ENCODE measurements at regions not wholly inside any gene's neighbourhood (a gene's known extent, or its start where the extent isn't known, plus 50 kb on each side); places are given as distances from the start of the nearest gene placed in this dataset.
"Not testable (repeated sequence)": the region's sequence is repeated elsewhere in the genome, so short reads cannot be mapped to it uniquely, and the experiment has no call there.

- Histone ChIP-seq H3K27me3 (ENCODE audit: control insufficient read depth, insufficient read depth, low read length) (no peaks in the 10 kb centered on the region), H3K9me3 (ENCODE audit: control insufficient read depth, low read length) (no peaks in the 10 kb centered on the region)
Observed at GRCh38 chr6:12622566-12622965, 94.0 kb upstream of the PHACTR1 start.

DNA sequence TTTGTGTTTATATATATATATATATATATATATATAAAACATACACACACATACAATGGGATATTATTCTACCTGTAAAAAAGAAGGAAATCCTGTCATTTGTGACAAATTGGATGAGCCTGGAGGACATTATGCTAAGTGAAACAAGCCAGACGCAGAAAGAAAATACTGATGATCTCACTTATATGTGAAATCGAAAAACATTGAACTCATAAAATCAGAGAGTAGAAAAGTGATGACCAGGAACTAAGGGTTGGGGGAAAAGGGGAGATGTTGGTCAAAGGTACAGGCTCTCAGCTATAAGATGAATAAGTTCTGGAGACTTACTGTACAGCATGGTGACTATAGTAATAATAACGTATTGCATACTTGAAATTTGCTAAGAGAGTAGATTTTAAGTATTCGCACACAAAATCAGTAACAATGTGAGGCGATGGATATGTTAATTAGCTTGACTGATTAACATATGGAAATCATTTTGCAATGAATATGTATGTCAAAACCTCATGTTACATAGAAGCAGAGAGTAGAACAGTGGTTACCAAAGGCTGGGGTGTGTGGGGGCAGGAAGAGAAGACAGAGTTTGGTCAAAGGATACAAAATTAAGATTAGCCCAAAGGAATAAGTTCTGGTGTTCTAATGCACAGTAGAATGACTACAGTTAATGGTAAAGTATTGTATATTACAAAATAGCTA, 92.3 kb upstream of the PHACTR1 start:
- no peak overlapping the region for H3K9ac ChIP-seq
- H3K79me2 ChIP-seq = no peaks in the 10 kb centered on the region
- H3K27me3 ChIP-seq (ENCODE audit: control insufficient read depth, insufficient read depth, low read length) = no peaks in the 10 kb centered on the region
- H3K4me2 ChIP-seq (ENCODE audit: low read length) = no peak overlapping the region
- TF ChIP-seq CTCF (IDR thresholded peaks at IDR 0.05) = no peak
- no peaks in the 10 kb centered on the region for H3K4me1 ChIP-seq
- no peak overlapping the region for H2AFZ ChIP-seq
- H3K27ac ChIP-seq = no peak overlapping the region
- H3K4me3 ChIP-seq (ENCODE audit: low read depth, low read length) = no peak overlapping the region
- H3K9me3 ChIP-seq (ENCODE audit: control insufficient read depth, low read length) = no peaks in the 10 kb centered on the region
- H3K36me3 ChIP-seq (ENCODE audit: control insufficient read depth, insufficient read depth, low read length) = no peaks in the 10 kb centered on the region

More at GRCh38 chr6:12622566-12622965, 94.0 kb upstream of the PHACTR1 start:
- Histone ChIP-seq H3K36me3 (ENCODE audit: control insufficient read depth, insufficient read depth, low read length) (no peaks in the 10 kb centered on the region), H3K27ac (no peak overlapping the region), H2AFZ (no peak overlapping the region), H3K79me2 (no peaks in the 10 kb centered on the region), H3K4me3 (ENCODE audit: low read depth, low read length) (no peak overlapping the region), H3K4me2 (ENCODE audit: low read length) (no peak overlapping the region), H3K4me1 (no peaks in the 10 kb centered on the region), H3K9ac (no peak overlapping the region)
- no peak for TF ChIP-seq CTCF (IDR thresholded peaks at IDR 0.05)

DNA sequence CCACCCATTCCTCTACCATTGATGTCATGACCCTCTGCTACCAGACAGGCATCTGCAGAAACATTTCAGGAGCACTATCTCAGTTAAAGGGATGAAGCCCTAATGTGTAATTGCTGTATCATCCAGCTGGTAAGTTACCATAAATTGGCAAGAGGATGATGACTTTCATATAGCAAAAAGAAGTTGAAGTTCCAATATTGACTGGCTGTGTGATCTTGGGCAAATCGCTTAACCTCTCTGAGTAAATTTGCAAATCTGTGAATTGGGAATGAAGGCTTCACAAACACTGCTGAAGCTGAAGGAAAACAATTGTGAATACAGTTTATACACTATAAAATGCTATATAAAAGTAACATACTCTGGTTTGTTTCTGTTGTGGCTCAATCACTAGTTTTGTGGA, 89.5 kb upstream of the PHACTR1 start:
- H3K36me3 ChIP-seq (ENCODE audit: control insufficient read depth, insufficient read depth, low read length) = no peaks in the 10 kb centered on the region
- H3K27ac ChIP-seq = no peak overlapping the region
- no peak overlapping the region for H3K9ac ChIP-seq
- no peaks in the 10 kb centered on the region for H3K9me3 ChIP-seq (ENCODE audit: control insufficient read depth, low read length)
- no peak overlapping the region for H3K4me2 ChIP-seq (ENCODE audit: low read length)
- no peak overlapping the region for H3K4me3 ChIP-seq (ENCODE audit: low read depth, low read length)
- no peak for TF ChIP-seq CTCF (IDR thresholded peaks at IDR 0.05)
- H3K27me3 ChIP-seq (ENCODE audit: control insufficient read depth, insufficient read depth, low read length) = no peaks in the 10 kb centered on the region
- H3K4me1 ChIP-seq = no peaks in the 10 kb centered on the region
- H2AFZ ChIP-seq = no peak overlapping the region
- no peaks in the 10 kb centered on the region for H3K79me2 ChIP-seq

- Histone ChIP-seq H3K27ac (no peak overlapping the region), H3K36me3 (ENCODE audit: control insufficient read depth, insufficient read depth, low read length) (no peaks in the 10 kb centered on the region), H3K9ac (no peak overlapping the region), H2AFZ (no peak overlapping the region), H3K27me3 (ENCODE audit: control insufficient read depth, insufficient read depth, low read length) (no peaks in the 10 kb centered on the region), H3K4me2 (ENCODE audit: low read length) (no peak overlapping the region), H3K4me3 (ENCODE audit: low read depth, low read length) (no peak overlapping the region), H3K9me3 (ENCODE audit: control insufficient read depth, low read length) (no peaks in the 10 kb centered on the region), H3K79me2 (no peaks in the 10 kb centered on the region), H3K4me1 (no peaks in the 10 kb centered on the region)
- TF ChIP-seq CTCF (IDR thresholded peaks at IDR 0.05) = no peak
Observed at GRCh38 chr6:12628327-12628726, 88.2 kb upstream of the PHACTR1 start.

GRCh38 chr6:12633746-12634145, 82.8 kb upstream of the PHACTR1 start:
- not testable (repeated sequence) for H3K79me2 ChIP-seq; H3K36me3 ChIP-seq (ENCODE audit: control insufficient read depth, insufficient read depth, low read length); H3K9me3 ChIP-seq (ENCODE audit: control insufficient read depth, low read length); H3K9ac ChIP-seq; H3K4me1 ChIP-seq; H2AFZ ChIP-seq; H3K4me2 ChIP-seq (ENCODE audit: low read length); H3K27ac ChIP-seq; H3K4me3 ChIP-seq (ENCODE audit: low read depth, low read length); H3K27me3 ChIP-seq (ENCODE audit: control insufficient read depth, insufficient read depth, low read length)
